ENCODE measurements at regions not wholly inside any gene's neighbourhood (a gene's known extent, or its start where the extent isn't known, plus 50 kb on each side); places are given as distances from the start of the nearest gene placed in this dataset.

- TF ChIP-seq CTCF (IDR thresholded peaks at IDR 0.05; ENCODE audit: low read depth, low read length) (no peak), POLR2A (IDR thresholded peaks at IDR 0.05; ENCODE audit: extremely low read depth, insufficient read length) (no peak), MYC (IDR thresholded peaks at IDR 0.05; ENCODE audit: low read depth, low read length) (no peak), MAX (IDR thresholded peaks at IDR 0.05; ENCODE audit: low read depth, low read length) (no peak)
These were observed 660.7 kb downstream of the PTPRU start for GRCh38 chr1:29896791-29897714.

All from NB4 (cell line).